ENCODE measurements at regions not wholly inside any gene's neighbourhood (a gene's known extent, or its start where the extent isn't known, plus 50 kb on each side); places are given as distances from the start of the nearest gene placed in this dataset.

DNA sequence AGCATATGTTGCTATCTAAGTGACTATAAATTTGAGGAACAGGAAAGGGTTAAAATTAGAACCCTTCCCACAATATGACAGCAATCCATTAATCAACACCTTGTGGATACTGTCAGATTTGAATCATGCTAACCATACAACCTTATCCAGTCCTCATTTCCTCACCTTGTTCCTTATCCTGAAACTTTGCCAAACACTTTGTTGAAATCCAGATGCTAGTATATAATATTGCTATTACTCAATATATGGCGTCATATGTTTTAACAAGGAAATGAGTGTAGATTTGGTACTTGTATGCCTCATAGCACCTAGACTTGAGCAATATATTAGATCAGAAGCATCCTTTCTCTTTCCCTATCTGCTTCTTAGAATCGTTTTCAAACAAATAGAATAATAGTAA, 66.3 kb upstream of the SLC25A13 start:
- no peak overlapping the region for H2AFZ ChIP-seq
- TF ChIP-seq CTCF (conservative IDR thresholded peaks at IDR 0.05), result no peak
- no peak for TF ChIP-seq EZH2 (IDR thresholded peaks at IDR 0.05; ENCODE audit: low read depth)
- no peak overlapping the region for H3K4me3 ChIP-seq
- intact Hi-C loops (cut with micrococcal nuclease; ENCODE audit: unreplicated experiment), result no loop called here
- H3K79me2 ChIP-seq (ENCODE audit: low read depth), result no peaks in the 10 kb centered on the region
- H3K27me3 ChIP-seq (ENCODE audit: insufficient read depth, low read depth), result no peaks in the 10 kb centered on the region
- peaks cover 11% of the 10 kb centered on the region for H3F3A ChIP-seq (ENCODE audit: insufficient read depth, low read depth)
- no peaks in the 10 kb centered on the region for H3K36me3 ChIP-seq (ENCODE audit: low read depth)
- H3K4me2 ChIP-seq, result no peak overlapping the region
- DNase-seq, result peak in 1 of 2 experiments; percentile 83
- POLR2A ChIA-PET (ENCODE audit: unreplicated experiment), result no interaction called here
- H3K9me2 ChIP-seq (ENCODE audit: insufficient read depth), result no peaks in the 10 kb centered on the region
- BruUV-seq (replicated peaks), result no TSS peak
- CTCF ChIA-PET, result no interaction called here
- H3K9me3 ChIP-seq (ENCODE audit: insufficient read depth, low read depth), result no peaks in the 10 kb centered on the region
- H4K20me1 ChIP-seq (ENCODE audit: insufficient read depth), result no peaks in the 10 kb centered on the region
- no peak overlapping the region for H3K27ac ChIP-seq
- H3K4me1 ChIP-seq (replicated peaks; ENCODE audit: insufficient read depth), result peaks cover 20% of the 10 kb centered on the region

DNA sequence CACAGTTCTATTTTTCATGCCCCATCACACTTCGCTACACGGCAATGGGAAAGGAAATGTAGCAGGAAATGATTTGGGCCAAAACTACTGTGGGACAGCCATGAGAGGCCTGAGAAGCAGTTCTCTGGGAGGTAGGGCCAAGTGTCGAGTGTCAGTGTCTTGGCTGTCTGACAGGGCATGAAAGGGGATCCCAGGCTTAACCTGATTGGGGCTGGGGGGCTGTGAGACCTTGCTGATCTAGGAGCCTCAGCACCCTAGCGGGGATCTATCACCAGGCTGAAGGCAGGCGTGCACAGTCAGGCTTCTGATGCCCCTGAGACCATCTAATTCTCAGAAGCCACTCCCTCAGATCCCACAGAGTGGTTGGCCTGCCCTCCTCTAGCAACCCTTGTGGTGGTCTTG, 58.2 kb upstream of the SLC25A13 start:
- Histone ChIP-seq H3K9me2 (ENCODE audit: insufficient read depth) (no peaks in the 10 kb centered on the region), H3K27ac (no peak overlapping the region), H3K27me3 (ENCODE audit: insufficient read depth, low read depth) (no peaks in the 10 kb centered on the region), H3K9me3 (ENCODE audit: insufficient read depth, low read depth) (no peaks in the 10 kb centered on the region), H2AFZ (no peak overlapping the region), H3K36me3 (ENCODE audit: low read depth) (no peaks in the 10 kb centered on the region), H3F3A (ENCODE audit: insufficient read depth, low read depth) (no peaks in the 10 kb centered on the region), H3K4me3 (no peak overlapping the region), H3K4me2 (no peak overlapping the region), H3K79me2 (ENCODE audit: low read depth) (no peaks in the 10 kb centered on the region), H3K4me1 (replicated peaks; ENCODE audit: insufficient read depth) (no peaks in the 10 kb centered on the region), H4K20me1 (ENCODE audit: insufficient read depth) (no peaks in the 10 kb centered on the region)
- BruUV-seq (replicated peaks), result no TSS peak
- CTCF ChIA-PET, result no interaction called here
- intact Hi-C loops (cut with micrococcal nuclease; ENCODE audit: unreplicated experiment), result no loop called here
- no peak for DNase-seq
- POLR2A ChIA-PET (ENCODE audit: unreplicated experiment), result no interaction called here
- TF ChIP-seq CTCF (conservative IDR thresholded peaks at IDR 0.05) (no peak), EZH2 (IDR thresholded peaks at IDR 0.05; ENCODE audit: low read depth) (no peak)

DNA sequence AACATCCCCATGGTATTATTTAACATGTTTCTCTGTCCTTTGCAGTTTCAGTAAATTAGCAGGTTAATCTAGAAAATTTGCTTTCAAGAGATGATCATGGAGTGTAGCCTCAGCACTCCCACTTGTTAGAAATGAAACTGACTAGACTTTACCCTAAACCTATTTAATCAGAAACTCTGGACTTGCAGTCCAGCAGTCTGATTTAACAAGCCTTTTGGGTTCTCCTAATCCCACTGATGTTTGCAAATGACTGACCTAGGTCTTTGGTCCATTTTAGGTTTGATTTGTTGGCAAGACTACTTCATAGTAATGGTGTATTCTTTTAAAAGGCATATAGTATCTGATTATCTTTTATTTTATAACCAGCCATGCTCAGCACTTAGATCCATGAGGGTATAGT, 55.5 kb upstream of the SLC25A13 start:
- Histone ChIP-seq H3K4me2 (no peak overlapping the region), H3K27me3 (ENCODE audit: insufficient read depth, low read depth) (no peaks in the 10 kb centered on the region), H3K4me1 (replicated peaks; ENCODE audit: insufficient read depth) (no peaks in the 10 kb centered on the region), H3K36me3 (ENCODE audit: low read depth) (no peaks in the 10 kb centered on the region), H3K27ac (no peak overlapping the region), H3K9me3 (ENCODE audit: insufficient read depth, low read depth) (no peaks in the 10 kb centered on the region), H3K79me2 (ENCODE audit: low read depth) (no peaks in the 10 kb centered on the region), H2AFZ (no peak overlapping the region), H3F3A (ENCODE audit: insufficient read depth, low read depth) (no peaks in the 10 kb centered on the region), H3K9me2 (ENCODE audit: insufficient read depth) (no peaks in the 10 kb centered on the region), H3K4me3 (no peak overlapping the region), H4K20me1 (ENCODE audit: insufficient read depth) (no peaks in the 10 kb centered on the region)
- no peak for TF ChIP-seq CTCF (conservative IDR thresholded peaks at IDR 0.05)
- no peak for TF ChIP-seq EZH2 (IDR thresholded peaks at IDR 0.05; ENCODE audit: low read depth)
- no peak for DNase-seq
- no TSS peak for BruUV-seq (replicated peaks)
- ChIA-PET POLR2A (ENCODE audit: unreplicated experiment) (no interaction called here), CTCF (no interaction called here)
- intact Hi-C loops (cut with micrococcal nuclease; ENCODE audit: unreplicated experiment), result no loop called here

Data from PC-9 (cell line).